LNCAP (cell line): ENCODE measurements at regions not wholly inside any gene's neighbourhood (a gene's known extent, or its start where the extent isn't known, plus 50 kb on each side); places are given as distances from the start of the nearest gene placed in this dataset.

Source experiments
- CTCF ChIP-seq: fragments of 450-650 bp; IDR thresholded peaks from 2 replicates; pipeline ENCODE4 v1.5.1; 2017; ENCODE audit warnings: mild to moderate bottlenecking

- TF ChIP-seq CTCF: no peak
These were observed 190.0 kb upstream of the SAMSN1 start for GRCh38 chr21:14736162-14736561.

GRCh38 chr21:14734833-14735232 is 188.7 kb upstream of the SAMSN1 start:
- no peak for TF ChIP-seq CTCF

GRCh38 chr21:14734191-14734590 is 188.1 kb upstream of the SAMSN1 start:
- TF ChIP-seq CTCF: no peak

DNA sequence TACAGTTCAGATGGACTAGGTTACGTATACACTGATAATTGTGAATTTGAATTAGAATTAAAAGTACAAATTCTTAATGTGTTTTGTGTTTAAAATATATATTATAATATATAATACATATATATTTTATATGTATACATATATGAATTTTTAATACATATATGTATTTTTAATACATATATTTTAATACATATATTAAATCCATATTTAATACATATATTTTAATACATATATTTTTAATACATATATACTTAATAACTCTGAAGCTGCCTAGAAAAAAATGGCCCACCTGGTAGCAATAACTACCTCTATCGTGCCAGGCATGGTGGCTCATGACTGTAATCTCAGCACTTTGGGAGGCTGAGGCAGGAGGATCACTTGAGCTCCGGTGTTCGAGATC is 179.1 kb upstream of the SAMSN1 start:
- no peak for TF ChIP-seq CTCF

DNA sequence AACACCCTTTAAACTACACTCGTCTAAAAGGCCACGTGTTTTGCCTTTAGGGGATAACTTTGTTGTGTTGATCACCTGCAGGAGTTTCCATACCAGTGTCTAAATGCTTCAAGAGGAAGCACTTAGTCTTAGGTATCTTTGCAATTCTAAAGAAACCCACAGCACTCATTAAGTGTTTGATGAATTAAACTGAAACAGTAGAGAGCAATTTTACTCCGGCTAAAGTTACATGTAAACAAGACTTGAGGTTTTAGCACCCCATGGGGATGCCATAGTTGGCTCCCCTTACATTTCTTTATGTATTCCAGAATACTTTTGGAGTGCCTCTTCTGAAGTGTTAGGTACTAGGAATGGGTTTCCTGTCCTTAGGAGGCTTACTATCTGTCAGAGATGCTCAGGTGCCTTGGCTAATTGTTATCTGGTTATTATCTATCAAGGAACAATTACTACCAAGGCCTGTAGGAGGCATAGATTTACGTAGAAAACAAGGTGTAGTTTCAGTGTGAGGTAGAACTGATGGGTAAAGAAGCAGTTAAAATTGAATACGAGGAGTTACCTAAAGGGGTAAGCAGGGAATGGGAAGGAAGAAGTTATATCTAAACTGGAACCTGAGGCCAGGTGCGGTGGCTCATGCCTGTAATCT is 176.8 kb upstream of the SAMSN1 start:
- no peak for TF ChIP-seq CTCF

GRCh38 chr21:14720237-14720636 is 174.1 kb upstream of the SAMSN1 start:
- no peak for TF ChIP-seq CTCF

DNA sequence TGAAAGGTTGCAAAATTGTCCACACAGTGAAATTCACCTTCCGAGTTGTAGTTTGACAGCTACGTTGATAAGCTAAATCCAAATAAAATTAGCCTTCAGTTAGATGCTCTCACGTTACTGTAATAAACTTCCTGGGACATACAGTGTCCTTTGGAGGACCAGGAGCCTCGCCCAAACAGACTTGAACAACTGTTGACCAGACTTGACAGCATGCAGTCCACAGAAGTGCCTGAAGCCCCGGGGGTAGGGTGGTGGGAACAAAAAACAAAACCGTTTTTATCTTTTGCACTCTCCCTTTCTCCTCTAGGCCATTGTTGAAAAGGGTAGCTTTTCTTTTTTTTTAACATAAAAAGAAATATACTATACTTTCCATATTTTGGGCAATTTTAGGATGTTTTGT is 172.8 kb upstream of the SAMSN1 start:
- no peak for TF ChIP-seq CTCF

DNA sequence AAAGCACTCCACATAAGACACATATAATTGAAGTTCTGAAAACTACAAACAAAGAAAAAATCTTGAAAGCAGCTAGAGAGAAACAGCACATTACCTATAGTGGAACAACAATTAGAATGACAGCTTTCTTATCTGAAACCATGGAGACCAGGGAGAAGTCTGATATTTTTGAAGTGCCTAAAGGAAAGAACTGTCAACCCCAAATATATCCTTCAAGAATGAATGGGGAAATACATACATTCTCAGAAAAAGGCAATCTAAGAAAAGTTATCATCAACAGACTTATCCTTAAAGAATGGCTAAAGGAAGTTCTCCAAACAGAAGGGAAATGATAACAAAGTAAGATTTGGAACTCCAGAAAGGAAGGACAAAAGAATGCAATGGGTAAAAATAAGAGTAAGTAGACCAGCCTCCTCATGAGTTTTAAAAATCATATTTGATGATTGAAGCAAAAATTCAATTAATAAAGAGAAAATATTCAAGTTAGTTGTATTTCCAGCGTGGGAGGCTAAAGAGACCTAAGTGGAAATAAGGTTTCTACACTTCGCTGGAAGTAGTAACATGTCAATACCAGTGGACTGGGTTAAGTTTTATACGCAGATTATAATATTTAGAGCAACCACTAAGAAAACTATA is 170.8 kb upstream of the SAMSN1 start:
- TF ChIP-seq CTCF: no peak
